G401 (cell line): ENCODE measurements at regions not wholly inside any gene's neighbourhood (a gene's known extent, or its start where the extent isn't known, plus 50 kb on each side); places are given as distances from the start of the nearest gene placed in this dataset.
"Not testable (repeated sequence)": the region's sequence is repeated elsewhere in the genome, so short reads cannot be mapped to it uniquely, and the experiment has no call there.

ENCODE experiments used
- DNase-seq: peaks from one replicate; pipeline ENCODE4 v3.0.0-alpha.2; 2015; ENCODE audit warnings: low spot score
- in situ Hi-C: cut with HindIII; loops from 2 replicates; pipeline ENCODE4 v1.10.0; 2016; ENCODE audit warnings: low sequenced_read_pairs, mixed read lengths

- no peak for DNase-seq
- in situ Hi-C loops, result no loop called here
These were observed 682.8 kb upstream of the NRP1 start for GRCh38 chr10:34017281-34017680.

DNA sequence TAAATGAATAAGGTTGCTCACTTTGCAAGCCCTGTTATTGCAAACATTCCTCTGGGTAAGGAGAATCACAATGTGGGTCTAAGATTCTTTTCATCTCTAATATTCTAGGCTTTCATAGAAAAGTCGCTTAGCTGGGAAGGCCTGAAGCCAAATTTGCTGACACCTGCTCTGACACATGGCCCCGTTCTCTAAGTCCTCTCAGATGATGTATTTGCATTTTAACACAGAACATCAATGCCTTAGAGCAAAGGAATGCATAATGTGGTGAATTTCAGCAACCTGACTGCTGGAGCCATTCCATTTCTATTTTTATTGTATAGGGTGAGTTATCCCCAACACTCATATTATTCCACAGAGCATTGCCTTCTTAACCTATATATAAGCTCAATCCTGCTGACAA, 682.1 kb upstream of the NRP1 start:
- in situ Hi-C loops, result no loop called here
- DNase-seq, result no peak

DNA sequence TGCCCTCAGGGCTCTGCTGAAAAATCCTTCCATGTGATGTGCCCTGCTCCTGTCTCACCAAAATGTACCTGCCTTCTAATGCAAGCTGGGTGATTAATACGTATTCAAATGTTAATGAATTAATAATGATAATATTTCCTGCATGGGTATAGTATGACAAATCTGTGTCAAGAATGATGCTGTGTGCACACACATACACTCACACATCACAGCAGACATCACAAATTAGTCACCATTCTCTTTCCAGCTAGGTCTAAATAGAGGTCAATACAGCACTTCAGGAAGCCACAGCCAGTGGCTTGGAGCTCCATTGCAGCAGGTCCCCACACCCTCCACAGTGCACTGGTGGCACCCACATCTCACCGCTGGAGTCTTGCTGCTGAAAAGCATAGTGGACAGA, 681.2 kb upstream of the NRP1 start:
- in situ Hi-C loops, result no loop called here
- DNase-seq, result no peak

- in situ Hi-C loops, result no loop called here
- no peak for DNase-seq
These were observed 678.8 kb upstream of the NRP1 start for GRCh38 chr10:34013235-34013634.

DNA sequence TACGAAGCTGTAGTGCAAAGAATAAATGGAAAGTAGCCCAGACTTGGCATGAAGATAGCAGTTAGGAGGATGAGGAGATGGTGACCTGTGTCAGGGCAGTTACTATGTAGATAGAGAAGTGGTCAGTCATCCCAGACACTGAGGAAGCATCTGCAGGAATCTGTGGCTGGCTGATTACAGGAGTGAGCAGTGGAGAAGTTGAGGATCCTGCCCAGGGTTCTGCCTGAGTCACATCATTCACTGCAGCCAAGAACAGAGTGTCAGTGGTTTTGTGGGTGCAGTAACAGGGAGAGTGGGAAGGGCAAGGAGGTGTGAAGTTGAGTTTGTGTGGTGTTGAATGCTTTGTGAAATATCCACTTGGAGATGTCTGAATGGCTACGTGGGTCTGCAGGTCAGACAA, 676.4 kb upstream of the NRP1 start:
- in situ Hi-C loops, result no loop called here
- DNase-seq, result no peak

- in situ Hi-C loops, DNase-seq: not testable (repeated sequence)
These were observed 675.8 kb upstream of the NRP1 start for GRCh38 chr10:34010228-34010627.

GRCh38 chr10:34008656-34009055, 674.2 kb upstream of the NRP1 start:
- in situ Hi-C loops, result no loop called here
- DNase-seq, result no peak

- in situ Hi-C loops, result no loop called here
These were observed 672.0 kb upstream of the NRP1 start for GRCh38 chr10:34006471-34006870.

DNA sequence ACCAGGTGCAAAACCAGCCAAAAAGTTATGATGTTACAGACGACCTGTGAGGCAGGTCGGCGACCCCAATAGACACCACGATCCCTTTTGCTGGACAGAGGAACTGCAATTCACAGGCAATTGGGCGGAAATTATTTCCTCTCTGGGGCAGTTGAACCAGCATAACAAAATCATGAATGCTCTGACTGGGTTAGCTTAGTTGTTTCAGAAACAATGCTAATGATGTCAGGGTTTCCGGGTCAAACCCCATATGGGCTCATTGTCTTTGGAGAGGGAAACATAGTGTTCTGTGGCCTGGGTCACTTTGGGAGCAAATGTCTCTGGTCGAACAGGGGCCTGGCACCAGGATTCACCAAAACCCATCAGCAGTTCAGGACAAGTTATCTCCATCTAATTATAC, 669.1 kb upstream of the NRP1 start:
- in situ Hi-C loops, result no loop called here

More at GRCh38 chr10:34006471-34006870, 672.0 kb upstream of the NRP1 start:
- no peak for DNase-seq

DNA sequence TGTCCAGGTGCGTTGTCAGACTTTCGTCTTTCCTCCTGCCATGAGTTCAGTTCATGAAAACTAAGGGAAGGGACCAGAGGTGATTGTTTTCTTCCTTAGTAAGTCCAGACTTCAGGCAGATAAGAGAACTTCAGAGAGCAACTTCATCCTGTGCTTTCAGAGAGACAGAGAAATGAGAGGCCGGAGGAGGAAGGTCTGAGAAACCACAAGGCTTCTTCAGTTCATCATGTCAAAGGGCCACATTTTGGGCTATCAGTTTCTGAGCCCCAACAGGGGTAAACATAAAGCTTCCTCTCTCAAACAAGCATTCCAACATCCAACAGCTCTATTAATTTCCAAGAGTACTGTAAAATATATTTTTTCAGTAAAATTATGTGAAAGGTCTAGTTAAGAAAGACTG, 668.4 kb upstream of the NRP1 start:
- DNase-seq, result no peak
- in situ Hi-C loops, result no loop called here

More for the DNA sequence above, 669.1 kb upstream of the NRP1 start:
- DNase-seq, result no peak

- DNase-seq, result no peak
- in situ Hi-C loops, result no loop called here
These were observed 667.4 kb upstream of the NRP1 start for GRCh38 chr10:34001831-34002230.

DNA sequence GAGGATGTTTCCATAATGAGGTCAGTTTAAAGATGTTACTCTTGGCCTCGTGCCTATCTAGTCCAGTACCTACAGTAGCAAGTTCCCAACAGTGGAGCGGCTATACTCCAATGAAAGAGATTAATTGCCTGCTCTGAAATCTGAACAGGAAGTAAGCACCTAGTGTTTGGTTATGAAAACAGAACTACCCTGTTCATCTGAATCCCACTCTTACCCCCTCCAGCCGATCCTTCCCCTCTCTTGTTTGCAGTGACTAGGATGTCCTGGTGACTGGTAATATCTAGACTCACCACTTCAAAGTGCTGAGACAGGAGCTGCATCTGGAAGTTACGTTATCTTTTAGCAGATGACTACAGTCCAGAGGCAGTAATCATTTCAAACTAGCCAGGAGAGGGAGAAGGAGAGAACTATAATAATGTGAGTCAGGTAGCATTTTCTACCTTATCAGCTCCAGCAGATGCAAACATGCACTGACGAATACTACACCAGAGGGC, 666.7 kb upstream of the NRP1 start:
- no peak for DNase-seq
- in situ Hi-C loops, result no loop called here

DNA sequence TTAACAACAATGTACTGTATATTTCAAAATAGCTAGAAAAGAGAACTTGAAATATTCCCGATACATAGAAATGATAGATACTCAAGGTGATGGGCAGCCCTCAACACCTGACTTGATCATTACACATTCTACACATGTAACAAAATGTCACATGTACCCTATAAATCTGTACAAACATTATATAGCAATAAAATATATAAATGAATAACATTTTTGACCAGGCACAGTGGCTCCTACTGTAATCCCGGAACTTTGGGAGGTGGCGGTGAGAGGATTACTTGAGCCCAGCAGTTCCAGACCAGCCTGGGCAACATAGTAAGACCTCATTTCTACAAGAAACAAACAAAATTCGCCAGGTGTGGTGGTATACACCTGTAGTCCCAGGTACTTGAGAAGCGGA, 659.5 kb upstream of the NRP1 start:
- in situ Hi-C loops, result no loop called here
- DNase-seq, result no peak

- no peak for DNase-seq
- in situ Hi-C loops, result no loop called here
These were observed 657.5 kb upstream of the NRP1 start for GRCh38 chr10:33991924-33992323.

DNA sequence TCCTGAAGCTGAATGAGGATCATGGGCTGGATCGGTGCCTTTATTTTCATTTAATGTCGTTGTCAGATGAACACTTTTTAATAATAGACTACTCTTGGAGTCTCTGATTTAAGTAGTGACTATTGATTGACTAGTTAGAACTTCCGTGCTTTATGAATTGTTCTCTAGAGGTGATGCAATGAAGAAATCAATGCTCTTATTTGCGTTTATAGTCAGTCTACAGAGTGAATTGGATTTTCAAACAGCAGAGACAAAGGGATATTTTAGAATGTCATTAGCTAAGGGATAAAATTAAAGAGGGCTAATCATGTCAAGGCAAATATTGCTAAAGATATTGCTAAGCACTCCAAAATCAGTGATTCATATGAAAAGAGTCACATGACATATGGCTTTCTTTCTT, 652.0 kb upstream of the NRP1 start:
- no peak for DNase-seq
- in situ Hi-C loops, result no loop called here

DNA sequence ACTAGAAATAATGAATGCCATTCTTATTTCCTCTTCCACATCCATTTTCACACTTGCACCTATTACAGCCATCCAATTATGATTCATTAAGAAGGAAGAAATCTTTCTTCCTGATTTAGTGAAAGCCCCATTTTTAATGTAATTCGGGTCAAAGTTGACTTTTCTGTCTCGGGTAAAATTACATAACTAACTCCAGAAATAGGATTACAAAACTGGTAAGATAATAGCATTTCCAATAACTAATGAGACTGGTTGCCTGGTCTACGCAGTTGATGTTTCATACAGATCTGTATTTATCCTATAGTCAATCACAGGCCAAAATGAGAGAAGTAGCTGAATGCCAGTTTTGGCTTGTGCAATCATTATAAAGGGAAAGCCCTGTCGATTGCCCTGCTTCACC, 651.5 kb upstream of the NRP1 start:
- in situ Hi-C loops, result no loop called here
- no peak for DNase-seq

DNA sequence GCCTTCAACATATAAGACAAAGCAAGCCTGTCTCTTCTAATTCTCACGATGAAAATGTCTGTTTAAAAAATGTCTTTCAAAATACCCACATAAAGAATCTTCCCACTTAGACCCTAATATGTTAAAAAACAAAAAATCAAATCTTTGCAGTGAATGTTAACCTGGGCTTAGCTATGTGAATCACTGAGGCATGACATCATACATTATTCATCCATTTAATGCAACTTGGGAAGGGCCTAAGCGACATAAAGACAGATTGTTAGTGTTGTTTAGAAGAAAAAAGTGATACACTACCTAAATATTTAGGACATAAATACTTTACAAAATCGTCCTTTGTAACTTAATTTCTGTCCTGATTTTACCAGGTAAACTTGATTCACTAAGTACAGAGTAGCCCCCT, 648.5 kb upstream of the NRP1 start:
- no peak for DNase-seq
- in situ Hi-C loops, result no loop called here

DNA sequence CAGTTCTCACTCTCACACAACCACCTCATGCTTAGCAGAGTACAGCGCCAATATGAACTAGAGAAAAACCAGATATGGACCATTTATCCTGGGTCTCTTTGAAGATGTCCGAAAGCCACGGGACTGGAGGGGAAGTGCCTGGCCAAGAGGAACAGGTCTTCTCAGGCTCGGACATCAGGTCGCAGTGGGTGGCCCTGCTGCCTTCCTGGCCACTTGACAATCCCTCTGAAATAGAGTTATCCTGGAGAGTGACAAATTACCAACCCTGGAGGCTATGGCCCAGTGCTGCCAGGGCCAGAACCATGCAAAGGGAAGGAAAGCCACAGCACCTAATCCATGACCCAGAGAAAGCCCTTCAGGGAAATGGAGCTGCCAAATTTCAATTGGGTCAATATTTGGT, 646.8 kb upstream of the NRP1 start:
- DNase-seq, result peak; percentile 55
- in situ Hi-C loops, result no loop called here

DNA sequence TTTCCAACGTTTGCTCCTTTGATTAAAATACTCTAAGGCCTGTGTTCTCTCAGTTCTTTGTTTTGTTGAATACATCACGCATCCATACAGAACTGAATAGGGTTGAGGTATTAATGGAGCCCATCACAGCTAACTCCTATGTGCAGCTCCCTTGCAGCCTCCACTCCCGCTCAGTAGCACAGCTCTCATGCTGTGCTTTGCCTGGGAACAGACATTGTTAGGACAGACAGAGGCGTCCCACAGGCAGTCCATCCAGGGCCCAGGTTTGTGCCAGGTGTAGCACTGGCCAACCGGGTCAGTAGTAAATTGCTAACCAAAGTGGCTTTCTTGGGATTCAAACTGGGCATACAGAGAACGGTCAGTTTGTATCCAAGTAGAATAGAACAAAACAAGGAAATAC, 644.7 kb upstream of the NRP1 start:
- DNase-seq, result no peak
- in situ Hi-C loops, result no loop called here

- in situ Hi-C loops, result no loop called here
- DNase-seq, result no peak
These were observed 641.0 kb upstream of the NRP1 start for GRCh38 chr10:33975481-33975880.

DNA sequence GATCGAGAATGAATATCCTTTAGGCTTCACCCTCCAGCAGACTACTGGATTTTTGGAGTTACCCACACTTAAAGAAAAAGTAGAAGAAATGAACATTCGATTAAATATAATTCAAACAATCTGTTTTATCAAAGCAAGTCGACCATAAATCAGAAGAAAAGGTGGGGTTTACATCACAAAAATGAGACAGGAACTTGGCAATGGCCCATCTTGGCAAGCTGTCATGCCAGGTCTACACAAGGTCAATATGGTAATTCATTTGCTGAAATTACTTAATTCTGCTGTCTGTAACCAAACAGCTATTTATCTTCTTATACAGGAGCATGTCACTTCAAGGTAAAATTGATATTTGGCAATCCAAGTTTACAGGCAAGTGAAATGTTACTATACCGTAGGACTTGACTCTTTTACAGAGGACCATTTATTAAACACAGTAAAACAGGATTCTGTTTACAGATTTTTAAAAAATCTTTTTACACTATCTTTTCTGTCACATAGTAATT, 640.6 kb upstream of the NRP1 start:
- in situ Hi-C loops, result no loop called here

DNA sequence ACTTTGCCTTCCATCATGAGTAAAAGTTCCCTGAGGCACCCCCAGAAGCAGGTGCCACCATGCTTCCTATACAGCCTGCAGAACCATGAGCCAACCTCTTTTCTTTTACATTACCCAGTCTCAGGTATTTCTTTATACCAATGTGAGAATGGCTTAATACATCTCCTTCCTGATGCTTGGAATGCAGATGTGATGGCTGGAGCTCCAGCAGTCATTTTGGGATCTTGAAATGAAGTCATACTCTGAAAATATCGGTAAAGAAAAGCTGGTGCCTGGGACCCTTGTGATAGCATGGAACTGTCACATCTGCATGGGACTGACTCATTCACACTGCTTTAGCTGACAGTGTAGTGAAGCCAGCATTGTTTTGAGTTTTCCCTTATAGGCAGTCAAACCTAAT, 634.5 kb upstream of the NRP1 start:
- DNase-seq, result no peak

More for the DNA sequence above, 640.6 kb upstream of the NRP1 start:
- DNase-seq, result no peak

More for the DNA sequence above, 634.5 kb upstream of the NRP1 start:
- in situ Hi-C loops, result no loop called here
